HG03280 (cell line): ENCODE measurements at regions not wholly inside any gene's neighbourhood (a gene's known extent, or its start where the extent isn't known, plus 50 kb on each side); places are given as distances from the start of the nearest gene placed in this dataset.

Experiments used
- ATAC-seq: cut with Tn5 transposase; IDR thresholded peaks from one replicate; pipeline ENCODE4 v1.9.1; 2021; ENCODE audit warnings: mild to moderate bottlenecking, moderate library complexity; ENCODE audit not compliant: unreplicated experiment

- ATAC-seq: no peak
Measured at GRCh38 chr5:97658116-97658900, 475.3 kb upstream of the RIOK2 start.

- ATAC-seq: no peak
Measured at GRCh38 chr5:97666783-97667182, 483.7 kb upstream of the RIOK2 start.

- no peak for ATAC-seq
Measured at GRCh38 chr5:97670447-97670846, 487.4 kb upstream of the RIOK2 start.

- no peak for ATAC-seq
Measured at GRCh38 chr5:97676608-97677007, 493.6 kb upstream of the RIOK2 start.

- ATAC-seq: no peak
Measured at GRCh38 chr5:97694091-97694490, 511.0 kb upstream of the RIOK2 start.

GRCh38 chr5:97714424-97714823 lies 531.4 kb upstream of the RIOK2 start:
- ATAC-seq: no peak

GRCh38 chr5:97726106-97726505 lies 543.1 kb upstream of the RIOK2 start:
- ATAC-seq: no peak

- ATAC-seq: no peak
Measured at GRCh38 chr5:97728920-97729319, 545.9 kb upstream of the RIOK2 start.

- ATAC-seq: no peak
Measured at GRCh38 chr5:97729938-97730337, 546.9 kb upstream of the RIOK2 start.

- ATAC-seq: no peak
Measured at GRCh38 chr5:97735209-97735608, 552.2 kb upstream of the RIOK2 start.

- ATAC-seq: no peak
Measured at GRCh38 chr5:97737608-97738007, 554.6 kb upstream of the RIOK2 start.

- no peak for ATAC-seq
Measured at GRCh38 chr5:97745817-97746216, 562.8 kb upstream of the RIOK2 start.

GRCh38 chr5:97750576-97750975 lies 567.5 kb upstream of the RIOK2 start:
- ATAC-seq: no peak

GRCh38 chr5:97751540-97751939 lies 568.5 kb upstream of the RIOK2 start:
- no peak for ATAC-seq

- ATAC-seq: no peak
Measured at GRCh38 chr5:97752871-97753270, 569.8 kb upstream of the RIOK2 start.

GRCh38 chr5:97762483-97762882 lies 579.4 kb upstream of the RIOK2 start:
- no peak for ATAC-seq

GRCh38 chr5:97764700-97765099 lies 581.7 kb upstream of the RIOK2 start:
- ATAC-seq: no peak

GRCh38 chr5:97778451-97778850 lies 595.4 kb upstream of the RIOK2 start:
- no peak for ATAC-seq

- no peak for ATAC-seq
Measured at GRCh38 chr5:97788369-97788768, 605.3 kb upstream of the RIOK2 start.

- no peak for ATAC-seq
Measured at GRCh38 chr5:97797994-97798451, 615.0 kb upstream of the RIOK2 start.

GRCh38 chr5:97801461-97801860 lies 618.4 kb upstream of the RIOK2 start:
- no peak for ATAC-seq

GRCh38 chr5:97820138-97820537 lies 637.1 kb upstream of the RIOK2 start:
- no peak for ATAC-seq
